Spleen (tissue), 11 donors: ENCODE measurements at regions not wholly inside any gene's neighbourhood (a gene's known extent, or its start where the extent isn't known, plus 50 kb on each side); places are given as distances from the start of the nearest gene placed in this dataset.

ENCODE experiments used
- DNase-seq: peaks from one replicate; pipeline ENCODE4 v3.0.0-alpha.2; 2020
- H3K27ac ChIP-seq, 8 donors: fragments of 200-600 bp; sonication (generic) in 7 of 8; 1 replicate in 4 of 8; 2 replicates in 4 of 8; pipeline versions ENCODE4 v1.5.0 to v1.8.0; 2016 to 2021; ENCODE audit warnings: inconsistent platforms in 4 of 8, mild to moderate bottlenecking in 4 of 8, moderate library complexity in 1 of 8
- H3K27me3 ChIP-seq, 7 donors: fragments of 200-600 bp; sonication (generic) in 6 of 7; replicated peaks in 1 of 7; 1 replicate in 4 of 7; 2 replicates in 3 of 7; pipeline versions ENCODE4 v1.5.0 to v1.8.0; 2016 to 2021; ENCODE audit warnings: inconsistent platforms in 3 of 7, mild to moderate bottlenecking in 1 of 7
- H3K36me3 ChIP-seq, 6 donors: fragments of 200-600 bp; sonication (generic) in 5 of 6; 1 replicate in 4 of 6; 2 replicates in 2 of 6; pipeline versions ENCODE4 v1.5.0 to v1.8.0; 2016 to 2021; ENCODE audit warnings: inconsistent platforms in 2 of 6
- H3K4me1 ChIP-seq, 6 donors: fragments of 200-600 bp; sonication (generic) in 5 of 6; 1 replicate in 3 of 6; 2 replicates in 3 of 6; pipeline versions ENCODE4 v1.5.0 to v1.8.0; 2016 to 2021; ENCODE audit warnings: inconsistent platforms in 3 of 6
- H3K4me3 ChIP-seq, 8 donors: fragments of 200-600 bp; sonication (generic) in 7 of 8; 1 replicate in 4 of 8; 2 replicates in 4 of 8; pipeline versions ENCODE4 v1.5.0 to v1.8.0; 2016 to 2021; ENCODE audit warnings: inconsistent platforms in 4 of 8, mild to moderate bottlenecking in 4 of 8, moderate library complexity in 2 of 8
- H3K9me3 ChIP-seq, 8 donors: fragments of 200-600 bp; sonication (generic) in 7 of 8; 1 replicate in 4 of 8; 2 replicates in 4 of 8; pipeline versions ENCODE4 v1.5.0 to v1.8.0; 2016 to 2021; ENCODE audit warnings: inconsistent platforms in 4 of 8
- CTCF ChIP-seq, 11 experiments: fragments of 200-600 bp in 7 of 11; fragments of 450-650 bp in 4 of 11; sonication (generic) in 4 of 11; IDR thresholded peaks in 8 of 11; conservative IDR thresholded peaks in 3 of 11; 1 replicate in 7 of 11; 2 replicates in 4 of 11; pipeline versions ENCODE4 v1.4.0 to v1.8.0; 2016 to 2021; ENCODE audit warnings: antibody characterized with exemption in 11 of 11, inconsistent platforms in 4 of 11, mild to moderate bottlenecking in 1 of 11
- POLR2A ChIP-seq, 3 donors: fragments of 450-650 bp; IDR thresholded peaks; one replicate each; pipeline ENCODE4 v1.5.1; 2017; ENCODE audit warnings: antibody characterized with exemption in 3 of 3, mild to moderate bottlenecking in 1 of 3
- POLR2AphosphoS5 ChIP-seq, 3 donors: sonication (generic); formaldehyde crosslinking; IDR thresholded peaks; one replicate each; pipeline ENCODE4 v1.5.1; 2017; ENCODE audit warnings: antibody characterized with exemption in 3 of 3
- WGBS, 5 donors: extraction: QIAGEN DNeasy Blood & Tissue Kit in 3 of 5; methylation state at CpG; one replicate each; pipeline versions ENCODE4 v1.1.5 to v1.1.7; 2013 to 2018; 5-methylcytosine and 5-hydroxymethylcytosine counted together
- intact Hi-C: fragments of 100-400 bp; cut with DNase I; formaldehyde crosslinking; loops from one replicate; pipeline ENCODE4 v1.15.0; 2023; ENCODE audit warnings: low total_unique reads
- donor health status: healthy with polysubstance abuse.
- donor health status: DM: no; HTN: no; CAD: no; lungs with moderate emphysema.
- donor health status: DM: no; HTN: no; CAD: no.
- donor health status: Bipolar disorder and iron deficiency.
- donor health status: healthy.
- donor health status: DM: no; HTN: no; CAD: no.
- donor health status: DM: yes; HTN: yes; CAD: no.

DNA sequence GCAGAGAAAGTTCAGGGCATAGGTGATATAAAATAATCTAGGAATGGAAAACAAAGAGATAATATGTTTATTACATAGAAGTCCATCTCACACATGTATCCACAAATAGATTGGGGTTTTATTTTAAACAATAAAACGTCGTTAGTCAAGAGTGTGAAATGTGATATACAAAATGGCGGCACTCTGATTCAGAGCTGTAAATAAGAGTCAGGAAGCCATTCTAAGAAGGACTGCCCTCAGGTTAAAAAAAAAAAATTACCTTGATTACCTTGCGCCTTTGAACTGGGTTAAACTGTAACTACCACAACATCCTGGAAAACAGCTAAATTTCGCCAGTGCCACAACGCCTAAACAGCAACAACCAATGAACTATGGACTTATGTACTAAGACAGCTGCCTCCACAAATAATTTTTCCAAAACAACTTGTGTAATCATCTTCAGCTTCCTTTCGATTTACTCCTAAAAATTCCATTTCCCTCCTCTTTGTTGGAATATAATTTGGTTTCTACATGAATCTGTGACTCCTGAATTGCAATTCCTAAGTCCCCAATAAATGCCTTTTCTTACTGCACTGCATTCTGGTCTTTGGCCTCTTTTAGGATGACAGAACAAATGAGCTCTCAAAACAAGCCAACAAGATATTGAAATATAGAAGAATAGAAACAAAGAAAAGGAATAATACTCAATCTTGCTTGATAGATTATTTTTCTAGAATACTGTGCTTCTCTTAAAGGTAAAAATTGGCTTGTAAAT, 1019.5 kb upstream of the MAP3K7 start:
- intact Hi-C loops, result no loop called here
- no peaks in the 10 kb centered on the region for H3K4me1 ChIP-seq
- TF ChIP-seq POLR2AphosphoS5 (IDR thresholded peaks at IDR 0.05) (no peak), CTCF (IDR thresholded peaks at IDR 0.05 in 8 of 11, conservative IDR thresholded peaks at IDR 0.05 in 3 of 11) (no peak), POLR2A (IDR thresholded peaks at IDR 0.05) (no peak)
- WGBS, 5 donors, result 87 to 91% (median 88%) methylated on average over 7 of the region's 7 CpGs
- H3K27ac ChIP-seq, result no peak overlapping the region
- H3K9me3 ChIP-seq, result no peaks in the 10 kb centered on the region
- no peak overlapping the region for H3K4me3 ChIP-seq
- H3K36me3 ChIP-seq, result no peaks in the 10 kb centered on the region
- no peak for DNase-seq
- H3K27me3 ChIP-seq, result no peaks in the 10 kb centered on the region

DNA sequence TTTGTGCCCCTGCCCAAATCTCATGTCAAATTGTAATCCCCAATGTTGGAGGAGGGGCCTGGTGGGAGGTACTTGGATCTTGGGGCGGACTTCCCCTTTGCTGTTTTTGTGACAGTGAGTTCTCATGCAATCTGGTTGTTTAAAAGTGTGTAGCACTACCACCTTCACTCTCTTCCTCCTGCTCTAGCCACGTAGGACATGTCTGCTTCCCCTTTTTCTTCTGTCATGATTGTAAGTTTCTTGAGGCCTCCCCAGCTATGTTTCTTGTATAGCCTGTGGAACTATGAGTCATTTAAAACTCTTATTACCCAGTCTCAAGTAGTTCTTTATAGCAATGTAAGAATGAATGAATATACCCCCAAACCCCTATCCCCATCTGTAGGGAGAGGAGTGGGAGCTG, 1013.7 kb upstream of the MAP3K7 start:
- 47 to 56% (median 52%) methylated on average over 2 of the region's 2 CpGs for WGBS, 5 donors
- no peak overlapping the region for H3K27ac ChIP-seq
- TF ChIP-seq CTCF (IDR thresholded peaks at IDR 0.05 in 8 of 11, conservative IDR thresholded peaks at IDR 0.05 in 3 of 11) (no peak), POLR2A (IDR thresholded peaks at IDR 0.05) (no peak), POLR2AphosphoS5 (IDR thresholded peaks at IDR 0.05) (no peak)
- H3K27me3 ChIP-seq, result no peaks in the 10 kb centered on the region
- intact Hi-C loops, result no loop called here
- no peak for DNase-seq
- no peaks in the 10 kb centered on the region for H3K4me1 ChIP-seq
- no peak overlapping the region for H3K4me3 ChIP-seq
- H3K9me3 ChIP-seq, result no peaks in the 10 kb centered on the region
- H3K36me3 ChIP-seq, result no peaks in the 10 kb centered on the region

DNA sequence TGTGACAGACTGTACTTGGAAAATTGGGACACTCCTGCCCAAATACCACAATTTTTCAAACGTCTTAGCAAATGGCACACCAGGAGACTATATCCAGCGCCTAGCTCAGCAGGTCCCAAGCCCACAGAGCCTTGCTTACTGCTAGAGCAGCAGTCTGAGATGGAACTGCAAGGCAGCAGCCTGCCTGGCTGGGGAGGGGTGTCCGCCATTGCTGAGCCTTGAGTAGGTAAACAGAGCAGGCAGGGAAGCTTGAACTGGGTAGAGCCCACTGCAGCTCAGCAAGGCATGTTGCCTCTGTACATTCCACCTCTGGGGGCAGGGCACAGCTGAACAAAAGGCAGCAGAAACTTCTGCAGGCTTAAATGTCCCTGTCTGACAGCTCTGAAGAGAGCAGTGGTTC, 1003.3 kb upstream of the MAP3K7 start:
- intact Hi-C loops, result no loop called here
- Histone ChIP-seq H3K27ac (no peak overlapping the region), H3K9me3 (peaks cover 0 to 22% (median 4%) of the 10 kb centered on the region in 8 donors), H3K4me3 (no peak overlapping the region), H3K27me3 (no peaks in the 10 kb centered on the region), H3K36me3 (no peaks in the 10 kb centered on the region), H3K4me1 (no peaks in the 10 kb centered on the region)
- DNase-seq, result no peak
- 61 to 77% (median 74%) methylated on average over 3 of the region's 3 CpGs for WGBS, 5 donors
- no peak for TF ChIP-seq CTCF (IDR thresholded peaks at IDR 0.05 in 8 of 11, conservative IDR thresholded peaks at IDR 0.05 in 3 of 11)
- no peak for TF ChIP-seq POLR2AphosphoS5 (IDR thresholded peaks at IDR 0.05)
- no peak for TF ChIP-seq POLR2A (IDR thresholded peaks at IDR 0.05)

DNA sequence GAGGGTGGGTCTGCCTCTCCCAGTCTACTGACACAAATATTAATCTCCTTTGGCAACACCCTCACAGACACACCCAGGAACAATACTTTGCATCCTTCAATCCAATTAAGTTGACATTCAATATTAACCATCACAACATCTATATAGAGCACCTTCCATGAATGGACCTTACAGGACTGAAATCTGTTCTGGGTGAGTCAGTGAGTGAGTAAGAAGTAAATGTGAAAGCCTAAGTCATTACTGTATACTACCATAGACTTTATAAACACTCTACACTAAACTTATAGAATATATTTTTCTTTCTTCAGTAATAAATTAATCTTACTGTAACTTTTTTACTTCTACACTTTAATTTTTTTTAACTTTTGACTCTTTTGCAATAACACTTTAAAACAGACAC, 993.8 kb upstream of the MAP3K7 start:
- intact Hi-C loops, result no loop called here
- Histone ChIP-seq H3K36me3 (no peaks in the 10 kb centered on the region), H3K4me3 (no peak overlapping the region), H3K4me1 (no peaks in the 10 kb centered on the region), H3K27ac (no peak overlapping the region), H3K9me3 (no peaks in the 10 kb centered on the region), H3K27me3 (no peaks in the 10 kb centered on the region)
- TF ChIP-seq CTCF (IDR thresholded peaks at IDR 0.05 in 8 of 11, conservative IDR thresholded peaks at IDR 0.05 in 3 of 11) (no peak), POLR2A (IDR thresholded peaks at IDR 0.05) (no peak), POLR2AphosphoS5 (IDR thresholded peaks at IDR 0.05) (no peak)
- no peak for DNase-seq
